ENCODE measurements at regions not wholly inside any gene's neighbourhood (a gene's known extent, or its start where the extent isn't known, plus 50 kb on each side); places are given as distances from the start of the nearest gene placed in this dataset.

DNA sequence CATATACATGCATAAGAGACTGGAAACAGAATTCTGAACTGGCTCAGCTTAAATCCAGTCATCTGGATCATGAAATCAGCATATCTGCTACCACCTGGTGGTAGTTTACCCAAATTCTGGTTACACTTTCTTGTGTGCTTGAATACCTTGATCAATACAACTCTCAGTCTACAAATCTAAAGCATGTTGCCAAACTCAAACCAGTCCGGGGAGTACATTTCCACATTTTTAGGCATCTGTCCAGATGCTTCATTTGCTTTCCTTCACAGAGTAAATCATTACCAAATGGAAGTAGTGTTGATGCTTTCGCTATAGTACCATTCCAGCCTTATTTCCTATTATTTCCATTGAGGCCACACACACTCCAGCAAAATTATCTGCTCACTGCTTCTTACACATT is 126.4 kb downstream of the P2RY1 start:
- TF ChIP-seq, protein P1, sequence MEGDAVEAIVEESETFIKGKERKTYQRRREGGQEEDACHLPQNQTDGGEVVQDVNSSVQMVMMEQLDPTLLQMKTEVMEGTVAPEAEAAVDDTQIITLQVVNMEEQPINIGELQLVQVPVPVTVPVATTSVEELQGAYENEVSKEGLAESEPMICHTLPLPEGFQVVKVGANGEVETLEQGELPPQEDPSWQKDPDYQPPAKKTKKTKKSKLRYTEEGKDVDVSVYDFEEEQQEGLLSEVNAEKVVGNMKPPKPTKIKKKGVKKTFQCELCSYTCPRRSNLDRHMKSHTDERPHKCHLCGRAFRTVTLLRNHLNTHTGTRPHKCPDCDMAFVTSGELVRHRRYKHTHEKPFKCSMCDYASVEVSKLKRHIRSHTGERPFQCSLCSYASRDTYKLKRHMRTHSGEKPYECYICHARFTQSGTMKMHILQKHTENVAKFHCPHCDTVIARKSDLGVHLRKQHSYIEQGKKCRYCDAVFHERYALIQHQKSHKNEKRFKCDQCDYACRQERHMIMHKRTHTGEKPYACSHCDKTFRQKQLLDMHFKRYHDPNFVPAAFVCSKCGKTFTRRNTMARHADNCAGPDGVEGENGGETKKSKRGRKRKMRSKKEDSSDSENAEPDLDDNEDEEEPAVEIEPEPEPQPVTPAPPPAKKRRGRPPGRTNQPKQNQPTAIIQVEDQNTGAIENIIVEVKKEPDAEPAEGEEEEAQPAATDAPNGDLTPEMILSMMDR (IDR thresholded peaks at IDR 0.05) = no peak
- no peak for TF ChIP-seq POLR2A (IDR thresholded peaks at IDR 0.05)

All from lower leg skin (tissue), 3 donors.